A673 (cell line): ENCODE measurements at regions not wholly inside any gene's neighbourhood (a gene's known extent, or its start where the extent isn't known, plus 50 kb on each side); places are given as distances from the start of the nearest gene placed in this dataset.

Source experiments
- CTCF ChIP-seq: fragments of 300-800, 200-600 bp; sonication (generic); conservative IDR thresholded peaks from 2 replicates; pipeline ENCODE4 v1.5.1; 2017; ENCODE audit warnings: low read depth, mild to moderate bottlenecking, antibody characterized with exemption, low read length, moderate library complexity, mixed read lengths
- EZH2 ChIP-seq: fragments of 200-600 bp; sonication (generic); IDR thresholded peaks from 2 replicates; pipeline ENCODE4 v1.6.1; 2017; ENCODE audit warnings: borderline replicate concordance, low read depth, mild to moderate bottlenecking, mixed read lengths, antibody characterized with exemption, low read length; ENCODE audit not compliant: poor library complexity, severe bottlenecking

DNA sequence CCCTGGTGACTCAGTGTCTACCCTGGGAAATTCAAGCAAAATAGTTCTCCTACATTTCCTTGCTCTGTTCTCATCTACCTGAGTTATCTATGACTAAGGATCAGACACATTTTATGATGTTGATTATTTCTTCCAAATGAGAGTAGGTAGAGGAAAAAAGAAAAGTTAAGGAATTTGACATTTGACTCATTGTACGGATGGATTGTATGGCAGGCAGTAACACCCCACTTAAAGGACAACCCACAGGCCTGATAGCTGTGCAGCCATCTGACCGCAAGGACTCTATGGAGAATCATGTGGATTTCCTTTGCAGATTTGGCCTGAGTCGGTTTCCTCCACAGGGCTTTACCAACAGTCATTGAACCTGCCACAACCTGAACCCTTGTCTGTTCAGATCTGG lies 540.3 kb downstream of the BCL11B start:
- TF ChIP-seq CTCF (no peak), EZH2 (no peak)
